Fibroblast of pulmonary artery (primary cell): ENCODE measurements at regions not wholly inside any gene's neighbourhood (a gene's known extent, or its start where the extent isn't known, plus 50 kb on each side); places are given as distances from the start of the nearest gene placed in this dataset.

Experiments used
- DNase-seq: peaks from one replicate; pipeline ENCODE4 v3.0.0-alpha.2; 2010; ENCODE audit warnings: low read depth
- H3K4me3 ChIP-seq: replicated peaks from 2 replicates; pipeline ENCODE4 v1.5.1; 2011; ENCODE audit warnings: low read depth, mild to moderate bottlenecking, control low read depth, low read length, moderate library complexity
- CTCF ChIP-seq: IDR thresholded peaks from 2 replicates; pipeline ENCODE4 v1.5.1; 2011; ENCODE audit warnings: mild to moderate bottlenecking, control low read depth, low read length, inconsistent platforms; ENCODE audit errors: missing control alignments

- no peak for DNase-seq
- no peak for TF ChIP-seq CTCF
- H3K4me3 ChIP-seq = no peak overlapping the region
Observed at GRCh38 chr17:56648321-56648720, 54.8 kb downstream of the NOG start.

- H3K4me3 ChIP-seq = no peak overlapping the region
- no peak for TF ChIP-seq CTCF
- no peak for DNase-seq
Observed at GRCh38 chr17:56648806-56649205, 55.3 kb downstream of the NOG start.

- no peak for DNase-seq
- no peak overlapping the region for H3K4me3 ChIP-seq
- TF ChIP-seq CTCF = no peak
Observed at GRCh38 chr17:56652628-56653027, 59.1 kb downstream of the NOG start.

GRCh38 chr17:56653877-56654276 lies 60.4 kb downstream of the NOG start:
- no peak overlapping the region for H3K4me3 ChIP-seq
- peak; percentile 11 for DNase-seq
- TF ChIP-seq CTCF = peak; percentile 25

GRCh38 chr17:56656701-56657327 lies 63.3 kb downstream of the NOG start:
- H3K4me3 ChIP-seq = no peak overlapping the region
- no peak for TF ChIP-seq CTCF
- DNase-seq = no peak

- DNase-seq = no peak
- no peak overlapping the region for H3K4me3 ChIP-seq
- no peak for TF ChIP-seq CTCF
Observed at GRCh38 chr17:56658648-56659047, 65.1 kb downstream of the NOG start.

- no peak for DNase-seq
- H3K4me3 ChIP-seq = no peak overlapping the region
- no peak for TF ChIP-seq CTCF
Observed at GRCh38 chr17:56659622-56660021, 66.1 kb downstream of the NOG start.
